H1 (cell line): ENCODE measurements at regions not wholly inside any gene's neighbourhood (a gene's known extent, or its start where the extent isn't known, plus 50 kb on each side); places are given as distances from the start of the nearest gene placed in this dataset.

Experiments
- CTCF ChIA-PET: fragments of 300-600 bp; sonication (Branson Sonifier 250); formaldehyde crosslinking; loops from one replicate; lab custom pipeline; 2021; ENCODE audit not compliant: partially characterized antibody; lab: Charles Lee
- POLR2A ChIA-PET: fragments of 300-600 bp; sonication (Branson Sonifier 250); formaldehyde crosslinking; loops from one replicate; lab custom pipeline; 2021; ENCODE audit warnings: inconsistent platforms; ENCODE audit not compliant: partially characterized antibody; lab: Charles Lee
- DNase-seq, 2 experiments: peaks; one replicate each; pipeline versions ENCODE4 v3.0.0 to v3.0.0-alpha.2; 2010 to 2022; ENCODE audit warnings: low spot score in 2 of 2, low read depth in 1 of 2, mixed read lengths in 1 of 2
- FAIRE-seq: peaks from 2 replicates; lab custom pipeline; 2011; peaks lifted over from hg19 to GRCh38; lab: Jason Lieb, UNC
- H2AFZ ChIP-seq: 2 replicates; pipeline ENCODE4 v1.8.1; 2012; ENCODE audit warnings: low read length, inconsistent platforms
- H2AK5ac ChIP-seq: 2 replicates; pipeline ENCODE4 v1.6.1; 2013; ENCODE audit warnings: low read depth, low read length
- H2BK120ac ChIP-seq: replicated peaks from 2 replicates; pipeline ENCODE3; 2013; ENCODE audit warnings: low read depth, low read length, inconsistent platforms
- H2BK12ac ChIP-seq: 2 replicates; pipeline ENCODE4 v1.6.1; 2013; ENCODE audit warnings: low read depth, low read length
- H2BK15ac ChIP-seq: 2 replicates; pipeline ENCODE4 v1.6.1; 2013; ENCODE audit warnings: low read length
- H2BK20ac ChIP-seq: 2 replicates; pipeline ENCODE4 v1.6.1; 2013; ENCODE audit warnings: low read length
- H2BK5ac ChIP-seq: 2 replicates; pipeline ENCODE4 v1.6.1; 2013; ENCODE audit warnings: low read depth, low read length
- H3K14ac ChIP-seq: 2 replicates; pipeline ENCODE4 v1.6.1; 2013; ENCODE audit warnings: inconsistent platforms; ENCODE audit not compliant: insufficient read length
- H3K18ac ChIP-seq: 2 replicates; pipeline ENCODE4 v1.6.1; 2013; ENCODE audit warnings: low read length; ENCODE audit errors: extremely low read depth
- H3K23ac ChIP-seq: 2 replicates; pipeline ENCODE4 v1.6.1; 2013; ENCODE audit warnings: inconsistent platforms; ENCODE audit not compliant: insufficient read length
- H3K23me2 ChIP-seq: 2 replicates; pipeline ENCODE4 v1.6.1; 2013; ENCODE audit warnings: low read depth, low read length
- H3K27ac ChIP-seq: 2 replicates; pipeline ENCODE4 v1.6.1; 2011; ENCODE audit warnings: low read depth, low read length, inconsistent platforms
- H3K27me3 ChIP-seq, 4 experiments: replicated peaks in 1 of 4; 1 replicate in 1 of 4; 2 replicates in 3 of 4; pipeline versions ENCODE4 v1.6.1 to v1.8.1; 2011 to 2013; ENCODE audit warnings: low read length in 3 of 4, mild to moderate bottlenecking in 3 of 4, inconsistent platforms in 2 of 4, mixed read lengths in 2 of 4, moderate library complexity in 1 of 4; ENCODE audit not compliant: control insufficient read depth in 3 of 4, insufficient read depth in 3 of 4; ENCODE audit errors: extremely low read depth in 1 of 4
- H3K36me3 ChIP-seq, 4 experiments: 2 replicates each; pipeline versions ENCODE4 v1.6.1 to v1.8.1; 2011 to 2013; ENCODE audit warnings: mild to moderate bottlenecking in 4 of 4, low read length in 3 of 4, moderate library complexity in 2 of 4, control low read depth in 1 of 4, inconsistent platforms in 1 of 4; ENCODE audit not compliant: insufficient read depth in 4 of 4, control insufficient read depth in 2 of 4
- H3K4ac ChIP-seq: replicated peaks from 2 replicates; pipeline ENCODE3; 2013; ENCODE audit warnings: low read length, low read depth, mixed read lengths, inconsistent platforms; ENCODE audit not compliant: insufficient read length
- H3K4me1 ChIP-seq, 4 experiments: replicated peaks in 1 of 4; 1 replicate in 1 of 4; 2 replicates in 3 of 4; pipeline versions ENCODE4 v1.6.1 to v1.8.1; 2011 to 2013; ENCODE audit warnings: low read length in 3 of 4, inconsistent platforms in 2 of 4, mixed read lengths in 1 of 4; ENCODE audit not compliant: insufficient read depth in 4 of 4, control insufficient read depth in 3 of 4
- H3K4me2 ChIP-seq, 2 experiments: 2 replicates each; pipeline versions ENCODE4 v1.6.1 to v1.8.1; 2011 to 2013; ENCODE audit warnings: low read depth in 2 of 2, low read length in 2 of 2, control low read depth in 1 of 2, inconsistent platforms in 1 of 2, mild to moderate bottlenecking in 1 of 2; ENCODE audit not compliant: insufficient read depth in 1 of 2
- H3K4me3 ChIP-seq, 4 experiments: fragments of 200-600, 300-600 bp in 1 of 4; sonication (generic), shearing (Covaris generic), sonication (Bioruptor Twin) in 1 of 4; 2 replicates each; pipeline versions ENCODE4 v1.5.1 to v1.8.1; 2011 to 2016; ENCODE audit warnings: low read length in 4 of 4, low read depth in 3 of 4, control low read depth in 2 of 4, inconsistent platforms in 2 of 4, mild to moderate bottlenecking in 2 of 4, mixed read lengths in 1 of 4, moderate library complexity in 1 of 4; ENCODE audit not compliant: insufficient read depth in 2 of 4; ENCODE audit errors: extremely low read depth in 1 of 4
- H3K56ac ChIP-seq: replicated peaks from 2 replicates; pipeline ENCODE3; 2013; ENCODE audit warnings: low read depth, mild to moderate bottlenecking, mixed read lengths, low read length, inconsistent platforms; ENCODE audit not compliant: insufficient read length
- H3K79me1 ChIP-seq: 2 replicates; pipeline ENCODE4 v1.6.1; 2013; ENCODE audit warnings: low read depth, low read length, control low read depth
- H3K79me2 ChIP-seq, 2 experiments: 2 replicates each; pipeline versions ENCODE4 v1.6.1 to v1.8.1; 2012 to 2013; ENCODE audit warnings: low read length in 2 of 2, mild to moderate bottlenecking in 2 of 2, inconsistent platforms in 1 of 2; ENCODE audit not compliant: insufficient read depth in 2 of 2, control insufficient read depth in 1 of 2
- H3K9ac ChIP-seq, 4 experiments: replicated peaks in 1 of 4; 1 replicate in 1 of 4; 2 replicates in 3 of 4; pipeline versions ENCODE4 v1.6.1 to v1.8.1; 2011 to 2013; ENCODE audit warnings: low read depth in 3 of 4, low read length in 3 of 4, control low read depth in 2 of 4, mild to moderate bottlenecking in 2 of 4, moderate library complexity in 2 of 4, inconsistent platforms in 1 of 4; ENCODE audit errors: extremely low read depth in 1 of 4
- H3K9me3 ChIP-seq, 2 experiments: 2 replicates each; pipeline versions ENCODE4 v1.6.1 to v1.8.1; 2012 to 2013; ENCODE audit warnings: mild to moderate bottlenecking in 2 of 2, moderate library complexity in 2 of 2, control low read depth in 1 of 2, inconsistent platforms in 1 of 2, low read depth in 1 of 2, low read length in 1 of 2, mixed read lengths in 1 of 2; ENCODE audit not compliant: insufficient read depth in 2 of 2
- H4K20me1 ChIP-seq, 2 experiments: replicated peaks in 1 of 2; 2 replicates each; pipeline versions ENCODE3 to v1.8.1; 2011 to 2013; ENCODE audit warnings: inconsistent platforms in 2 of 2, low read length in 2 of 2, mild to moderate bottlenecking in 1 of 2; ENCODE audit not compliant: insufficient read depth in 2 of 2, control insufficient read depth in 1 of 2
- H4K5ac ChIP-seq: 2 replicates; pipeline ENCODE4 v1.6.1; 2013; ENCODE audit warnings: low read length, low read depth, mixed read lengths, inconsistent platforms; ENCODE audit not compliant: insufficient read length
- H4K8ac ChIP-seq: 2 replicates; pipeline ENCODE4 v1.8.0; 2013; ENCODE audit warnings: mild to moderate bottlenecking, moderate library complexity, low read length, inconsistent platforms; ENCODE audit not compliant: insufficient read depth; ENCODE audit errors: extremely low read depth
- H4K91ac ChIP-seq: replicated peaks from 2 replicates; pipeline ENCODE3; 2013; ENCODE audit warnings: low read length, mixed read lengths, inconsistent platforms; ENCODE audit not compliant: insufficient read length
- HDAC6 ChIP-seq: IDR thresholded peaks from one replicate; pipeline ENCODE4 v1.7.1; 2012; ENCODE audit warnings: low read depth, mild to moderate bottlenecking, inconsistent platforms, low read length, moderate library complexity
- KDM5A ChIP-seq: fragments of 200-600 bp; IDR thresholded peaks from 2 replicates; pipeline ENCODE4 v1.7.1; 2012; ENCODE audit warnings: mild to moderate bottlenecking, low read length, inconsistent platforms, mixed read lengths
- TEAD4 ChIP-seq: IDR thresholded peaks from 2 replicates; pipeline ENCODE4 v1.6.1; 2012; ENCODE audit warnings: low read depth, low read length, inconsistent platforms, mixed read lengths
- WGBS, 2 experiments: shearing (Covaris generic) in 1 of 2; methylation state at CpG; one replicate each; pipeline versions ENCODE4 v1.1.6 to v1.1.7; 2013 to 2015; ENCODE audit warnings: low lambda C conversion rate in 2 of 2, mixed read lengths in 2 of 2, inconsistent platforms in 1 of 2, low coverage in 1 of 2, missing lambda C conversion rate in 1 of 2; ENCODE audit not compliant: insufficient replicate concordance in 2 of 2, insufficient coverage in 1 of 2, insufficient read length in 1 of 2; ENCODE audit errors: extremely low coverage in 1 of 2, missing lambda C conversion rate in 1 of 2; 5-methylcytosine and 5-hydroxymethylcytosine counted together

DNA sequence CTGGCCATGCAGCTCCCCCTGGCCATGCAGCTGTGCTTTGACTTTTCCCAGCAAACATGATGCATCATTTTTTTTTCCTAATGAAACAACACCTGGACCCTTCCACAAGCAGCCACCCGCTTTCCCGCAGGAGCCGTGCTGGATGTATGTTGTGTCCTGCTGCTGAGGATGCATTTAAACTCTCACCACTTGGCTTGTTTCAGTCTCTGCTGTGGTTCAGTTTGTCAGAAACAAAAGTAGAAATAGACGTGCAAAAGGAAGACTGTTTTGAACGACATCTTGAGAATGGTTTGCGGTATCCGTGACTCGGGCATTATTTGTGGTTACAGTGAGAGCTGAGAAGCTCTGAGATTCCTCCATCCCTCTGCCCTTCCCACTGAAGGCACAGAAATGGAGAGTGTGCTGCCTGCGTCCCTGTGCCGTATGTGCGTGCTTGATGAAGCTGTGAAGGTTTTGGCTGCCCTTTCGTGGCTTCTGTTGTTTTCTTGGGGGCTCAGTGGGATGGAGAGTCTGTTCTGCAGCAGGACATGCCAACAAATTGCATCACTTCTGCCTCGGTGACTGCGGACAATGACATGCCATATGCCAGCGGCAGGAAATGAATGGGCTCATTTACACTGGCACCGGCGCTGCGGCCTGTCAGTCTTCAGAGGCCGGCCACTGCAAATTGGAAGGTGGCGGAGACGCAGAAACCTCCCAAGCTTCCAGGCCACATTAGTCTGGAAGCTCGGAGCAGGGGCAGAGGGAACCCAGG lies 417.7 kb upstream of the SALL3 start:
- H3K56ac ChIP-seq: no peak overlapping the region
- H2BK15ac ChIP-seq: no peak overlapping the region

More for the DNA sequence above, 417.7 kb upstream of the SALL3 start:
- Histone ChIP-seq H4K5ac (no peak overlapping the region), H3K23ac (no peak overlapping the region), H4K8ac (peak overlapping the region; percentile 64; the same call in 1 of the 2 replicates), H3K79me1 (no peaks in the 10 kb centered on the region), H3K79me2 (no peaks in the 10 kb centered on the region), H2BK120ac (no peak overlapping the region), H3K4me3 (no peak overlapping the region), H2AFZ (peak overlapping the region; percentile 81; the same call in 1 of the 2 replicates), H4K91ac (no peak overlapping the region), H3K14ac (no peak overlapping the region), H3K4ac (no peak overlapping the region), H2AK5ac (no peak overlapping the region; the same call in 1 of the 2 replicates), H2BK12ac (no peak overlapping the region), H3K9ac (no peak overlapping the region), H2BK20ac (no peak overlapping the region), H3K27ac (no peak overlapping the region), H3K18ac (no peak overlapping the region), H3K36me3 (no peaks in the 10 kb centered on the region), H3K9me3 (peaks cover 0 to 8% of the 10 kb centered on the region in 2 experiments; a peak in 1 of 4 replicates), H3K23me2 (peaks cover 5% of the 10 kb centered on the region; the same call in 1 of the 2 replicates), H3K4me1 (no peaks in the 10 kb centered on the region), H3K4me2 (no peak overlapping the region), H4K20me1 (peaks cover 0 to 5% of the 10 kb centered on the region in 2 experiments)
- ChIA-PET POLR2A (no interaction called here), CTCF (interaction anchor here (0.7 to 2.2 kb wide), 3 partner anchors 10 to 28 kb away, joined by 3 to 5 read pairs (median 3); no protein-coding TSS in a partner anchor)
- no peak for FAIRE-seq
- WGBS, 2 experiments: 89% methylated on average over 22 of the region's 22 CpGs; no CpG with 5 or more reads in 1 of the 2 experiments
- no peak for DNase-seq
- TF ChIP-seq HDAC6 (no peak), TEAD4 (no peak), KDM5A (no peak)
- TF ChIP-seq, all 59 proteins: peak for 0
- Histone ChIP-seq H3K27me3 (no peaks in the 10 kb centered on the region), H2BK5ac (no peak overlapping the region)
